ENCODE measurements at regions not wholly inside any gene's neighbourhood (a gene's known extent, or its start where the extent isn't known, plus 50 kb on each side); places are given as distances from the start of the nearest gene placed in this dataset.

GRCh38 chr1:83123019-83123418, 875.9 kb downstream of the TTLL7 start:
- Histone ChIP-seq H3K18ac (ENCODE audit: low read depth, low read length) (no peak overlapping the region), H2AK9ac (replicated peaks; ENCODE audit: low read depth, low read length, poor library complexity) (no peak overlapping the region), H3K4me2 (ENCODE audit: low read depth, low read length) (no peak overlapping the region), H2AFZ (replicated peaks; ENCODE audit: low read length, poor library complexity) (no peak overlapping the region), H2BK15ac (ENCODE audit: low read depth, low read length) (no peak overlapping the region), H2BK5ac (ENCODE audit: low read depth, low read length, poor library complexity, severe bottlenecking) (no peak overlapping the region), H3K27me3 (ENCODE audit: control insufficient read depth, insufficient read depth, low read length) (no peaks in the 10 kb centered on the region), H3K23ac (ENCODE audit: low read depth, low read length) (no peak overlapping the region), H2AK5ac (ENCODE audit: low read depth, low read length) (no peak overlapping the region), H3K79me1 (ENCODE audit: low read depth in 1 of 2, low read length in 2 of 2) (no peaks in the 10 kb centered on the region), H4K5ac (ENCODE audit: low read depth, low read length) (no peak overlapping the region), H3K56ac (ENCODE audit: extremely low read depth, insufficient read depth, low read length) (no peak overlapping the region), H3K14ac (replicated peaks; ENCODE audit: low read depth, low read length) (no peak overlapping the region), H3K9me3 (ENCODE audit: control insufficient read depth, insufficient read depth, low read length) (peaks cover 2% of the 10 kb centered on the region; the same call in 1 of the 2 replicates), H2BK20ac (ENCODE audit: low read depth, low read length) (no peak overlapping the region), H3K9ac (ENCODE audit: low read depth, low read length) (no peak overlapping the region), H3K27ac (ENCODE audit: insufficient read depth, low read length) (no peak overlapping the region), H4K91ac (ENCODE audit: insufficient read depth, low read depth, low read length) (no peak overlapping the region), H3K36me3 (ENCODE audit: control insufficient read depth, insufficient read depth, low read length) (no peaks in the 10 kb centered on the region), H3K9me1 (ENCODE audit: insufficient read depth, low read length) (no peaks in the 10 kb centered on the region), H4K8ac (ENCODE audit: low read depth in 2 of 2, low read length in 2 of 2) (no peak overlapping the region), H2BK120ac (ENCODE audit: low read depth, low read length) (no peak overlapping the region), H3K4ac (ENCODE audit: low read depth, low read length) (no peak overlapping the region), H3K4me3 (ENCODE audit: insufficient read depth, low read depth, low read length) (no peak overlapping the region), H3K4me1 (ENCODE audit: control insufficient read depth, insufficient read depth, low read length) (no peaks in the 10 kb centered on the region), H4K20me1 (ENCODE audit: insufficient read depth, low read length) (no peaks in the 10 kb centered on the region)
- DNase-seq (no peak), ATAC-seq (ENCODE audit: low read depth) (no peak)
- intact Hi-C loops (cut with micrococcal nuclease) = no loop called here
- ChIA-PET POLR2A (ENCODE audit: unreplicated experiment) (no interaction called here), CTCF (interaction anchor here (0.7 kb wide), 1 partner anchor 893 kb away, joined by 3 read pairs; no protein-coding TSS in a partner anchor)
- no CpG with 5 or more reads among the region's 3 CpGs for WGBS, 2 experiments (ENCODE audit: extremely low coverage in 2 of 2, insufficient read length in 1 of 2)
- in situ Hi-C loops (cut with MboI; ENCODE audit: low sequenced_read_pairs) = no loop called here
- TF ChIP-seq FOS (IDR thresholded peaks at IDR 0.05; ENCODE audit: low read depth, low read length) = no peak
- no peak for TF ChIP-seq MAFK (IDR thresholded peaks at IDR 0.05; ENCODE audit: low read depth, low read length)
- peak; percentile 20; the same call in 1 of the 2 replicates for TF ChIP-seq CEBPB (IDR thresholded peaks at IDR 0.05; ENCODE audit: low read depth, low read length)
- dilution Hi-C loops (cut with HindIII; ENCODE audit: low sequenced_read_pairs, unreplicated experiment) = no loop called here
- BruUV-seq (replicated peaks) = no TSS peak
